ENCODE measurements at regions not wholly inside any gene's neighbourhood (a gene's known extent, or its start where the extent isn't known, plus 50 kb on each side); places are given as distances from the start of the nearest gene placed in this dataset.

DNA sequence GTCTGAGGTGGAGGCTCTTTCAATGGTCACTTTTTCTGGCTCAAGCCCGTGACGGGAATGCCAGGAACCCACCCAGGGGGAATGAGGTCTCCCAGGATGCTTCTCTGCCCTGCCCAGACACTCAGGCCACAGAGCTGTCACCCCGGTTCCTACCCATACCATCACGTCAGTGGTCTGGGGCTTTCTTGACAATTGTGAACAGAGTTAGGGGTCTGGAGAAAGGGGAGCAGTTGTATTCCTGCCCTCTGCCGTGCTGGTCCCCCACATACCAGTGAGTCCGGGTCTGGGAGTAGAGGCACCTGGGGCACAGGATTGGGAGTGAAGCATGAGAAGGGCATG lies 97.2 kb downstream of the B3GNT2 start:
- no peaks in the 10 kb centered on the region for H3K9me3 ChIP-seq (ENCODE audit: low read length)
- H3K9me2 ChIP-seq (ENCODE audit: low read depth, low read length), result no peaks in the 10 kb centered on the region
- no peaks in the 10 kb centered on the region for H3K36me3 ChIP-seq (ENCODE audit: insufficient read depth, low read length)
- no peak overlapping the region for H2AFZ ChIP-seq (ENCODE audit: low read length)
- H3K9ac ChIP-seq (ENCODE audit: low read length), result no peak overlapping the region
- H3K79me2 ChIP-seq (ENCODE audit: insufficient read depth, low read length), result no peaks in the 10 kb centered on the region
- no peak overlapping the region for H3K4me3 ChIP-seq (ENCODE audit: low read depth, low read length, poor library complexity, severe bottlenecking)
- peaks cover 19% of the 10 kb centered on the region for H3K4me1 ChIP-seq (ENCODE audit: insufficient read depth, low read length, severe bottlenecking)
- H3F3A ChIP-seq (ENCODE audit: insufficient read depth, low read length), result no peaks in the 10 kb centered on the region
- H3K27ac ChIP-seq (ENCODE audit: low read depth, low read length, poor library complexity, severe bottlenecking), result no peak overlapping the region
- TF ChIP-seq EZH2 (IDR thresholded peaks at IDR 0.05; ENCODE audit: borderline replicate concordance, low read length) (no peak), CTCF (IDR thresholded peaks at IDR 0.05; ENCODE audit: low read length) (no peak)
- H4K20me1 ChIP-seq (ENCODE audit: insufficient read depth, low read length), result no peaks in the 10 kb centered on the region
- no peak overlapping the region for H3K4me2 ChIP-seq (ENCODE audit: low read length)
- no peaks in the 10 kb centered on the region for H3K27me3 ChIP-seq (ENCODE audit: insufficient read depth, low read length)

DNA sequence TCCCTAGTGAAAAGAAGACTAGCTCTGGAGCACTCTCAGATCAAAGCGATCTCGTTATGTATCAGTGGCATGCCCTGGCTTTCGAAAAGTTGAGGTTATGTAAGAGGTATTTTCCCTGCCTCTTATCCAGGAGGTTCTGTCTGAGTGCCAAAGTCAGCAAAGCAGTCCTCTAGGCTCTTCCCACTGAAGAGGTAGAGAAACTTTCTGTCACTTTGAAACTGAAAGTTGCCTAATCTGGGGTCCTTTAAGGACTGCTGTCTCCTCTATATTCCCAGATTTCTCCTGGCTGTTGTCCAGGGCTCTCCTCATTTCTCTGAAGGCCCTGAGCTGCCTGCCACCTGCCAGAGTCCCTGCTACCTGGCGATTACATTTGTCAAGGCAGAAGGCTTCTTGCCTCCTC lies 96.3 kb downstream of the B3GNT2 start:
- H3K27ac ChIP-seq (ENCODE audit: low read depth, low read length, poor library complexity, severe bottlenecking), result no peak overlapping the region
- H3F3A ChIP-seq (ENCODE audit: insufficient read depth, low read length), result no peaks in the 10 kb centered on the region
- H3K9ac ChIP-seq (ENCODE audit: low read length), result no peak overlapping the region
- H3K79me2 ChIP-seq (ENCODE audit: insufficient read depth, low read length), result no peaks in the 10 kb centered on the region
- H3K4me3 ChIP-seq (ENCODE audit: low read depth, low read length, poor library complexity, severe bottlenecking), result no peak overlapping the region
- H3K4me2 ChIP-seq (ENCODE audit: low read length), result no peak overlapping the region
- H3K36me3 ChIP-seq (ENCODE audit: insufficient read depth, low read length), result no peaks in the 10 kb centered on the region
- H3K4me1 ChIP-seq (ENCODE audit: insufficient read depth, low read length, severe bottlenecking), result peaks cover 26% of the 10 kb centered on the region
- H3K9me3 ChIP-seq (ENCODE audit: low read length), result no peaks in the 10 kb centered on the region
- H3K27me3 ChIP-seq (ENCODE audit: insufficient read depth, low read length), result no peaks in the 10 kb centered on the region
- no peak overlapping the region for H2AFZ ChIP-seq (ENCODE audit: low read length)
- no peaks in the 10 kb centered on the region for H4K20me1 ChIP-seq (ENCODE audit: insufficient read depth, low read length)
- TF ChIP-seq EZH2 (IDR thresholded peaks at IDR 0.05; ENCODE audit: borderline replicate concordance, low read length) (no peak), CTCF (IDR thresholded peaks at IDR 0.05; ENCODE audit: low read length) (no peak)
- no peaks in the 10 kb centered on the region for H3K9me2 ChIP-seq (ENCODE audit: low read depth, low read length)

DNA sequence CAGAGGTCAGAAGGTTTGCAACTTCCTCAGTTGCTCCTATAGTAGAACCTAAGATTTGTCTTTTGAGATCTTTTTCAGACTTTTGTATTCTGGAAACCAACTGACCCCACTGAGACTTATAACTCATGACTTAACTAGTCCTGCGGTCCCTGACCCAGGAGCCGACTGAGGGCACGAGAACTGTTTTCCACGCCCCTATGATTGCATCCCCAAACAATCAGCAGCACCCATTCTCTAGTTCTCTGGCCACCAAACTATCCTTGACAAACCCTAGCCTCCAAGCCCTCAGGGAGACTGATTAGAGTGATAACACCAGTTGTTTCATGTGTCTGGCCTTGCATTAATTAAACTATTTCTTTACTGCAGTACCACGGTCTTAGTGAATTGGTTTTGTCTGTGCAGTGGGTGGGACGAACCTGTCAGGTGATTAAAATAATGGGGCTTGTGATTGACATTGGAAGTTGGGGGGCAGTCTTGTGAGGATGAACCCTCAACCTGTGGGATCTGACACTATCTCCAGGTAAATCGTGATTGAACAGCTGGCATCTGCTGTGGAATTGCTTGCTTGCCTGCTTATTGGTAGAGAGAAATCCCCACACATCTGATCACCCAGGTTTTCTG lies 95.7 kb downstream of the B3GNT2 start:
- TF ChIP-seq CTCF (IDR thresholded peaks at IDR 0.05; ENCODE audit: low read length), result no peak
- TF ChIP-seq EZH2 (IDR thresholded peaks at IDR 0.05; ENCODE audit: borderline replicate concordance, low read length), result no peak
- Histone ChIP-seq H3K9me3 (ENCODE audit: low read length) (no peaks in the 10 kb centered on the region), H3K4me1 (ENCODE audit: insufficient read depth, low read length, severe bottlenecking) (peaks cover 26% of the 10 kb centered on the region), H3K9ac (ENCODE audit: low read length) (no peak overlapping the region), H3K4me3 (ENCODE audit: low read depth, low read length, poor library complexity, severe bottlenecking) (no peak overlapping the region), H3K36me3 (ENCODE audit: insufficient read depth, low read length) (no peaks in the 10 kb centered on the region), H3K4me2 (ENCODE audit: low read length) (no peak overlapping the region), H3K79me2 (ENCODE audit: insufficient read depth, low read length) (no peaks in the 10 kb centered on the region), H4K20me1 (ENCODE audit: insufficient read depth, low read length) (no peaks in the 10 kb centered on the region), H3F3A (ENCODE audit: insufficient read depth, low read length) (no peaks in the 10 kb centered on the region), H2AFZ (ENCODE audit: low read length) (no peak overlapping the region), H3K9me2 (ENCODE audit: low read depth, low read length) (no peaks in the 10 kb centered on the region), H3K27ac (ENCODE audit: low read depth, low read length, poor library complexity, severe bottlenecking) (no peak overlapping the region), H3K27me3 (ENCODE audit: insufficient read depth, low read length) (no peaks in the 10 kb centered on the region)

All from OCI-LY1 (cell line).